ENCODE measurements at regions not wholly inside any gene's neighbourhood (a gene's known extent, or its start where the extent isn't known, plus 50 kb on each side); places are given as distances from the start of the nearest gene placed in this dataset.
A peak's percentile ranks its signal among the peaks of the same experiment; 100 is the strongest.

GRCh38 chr13:85662186-85662585 lies 137.0 kb downstream of the SLITRK6 start:
- no peak for DNase-seq

GRCh38 chr13:85661675-85662074 lies 137.5 kb downstream of the SLITRK6 start:
- DNase-seq, result no peak

GRCh38 chr13:85659493-85659892 lies 139.7 kb downstream of the SLITRK6 start:
- peak; percentile 2 for DNase-seq

- DNase-seq, result no peak
Measured at GRCh38 chr13:85657942-85658341, 141.3 kb downstream of the SLITRK6 start.

GRCh38 chr13:85655040-85655439 lies 144.2 kb downstream of the SLITRK6 start:
- no peak for DNase-seq

GRCh38 chr13:85654227-85654626 lies 145.0 kb downstream of the SLITRK6 start:
- DNase-seq, result no peak

- no peak for DNase-seq
Measured at GRCh38 chr13:85653681-85654080, 145.5 kb downstream of the SLITRK6 start.

- DNase-seq, result no peak
Measured at GRCh38 chr13:85652491-85652890, 146.7 kb downstream of the SLITRK6 start.

- DNase-seq, result no peak
Measured at GRCh38 chr13:85651440-85651839, 147.8 kb downstream of the SLITRK6 start.

GRCh38 chr13:85650613-85651012 lies 148.6 kb downstream of the SLITRK6 start:
- no peak for DNase-seq

- no peak for DNase-seq
Measured at GRCh38 chr13:85640727-85641126, 158.5 kb downstream of the SLITRK6 start.

GRCh38 chr13:85638815-85639393 lies 160.3 kb downstream of the SLITRK6 start:
- DNase-seq, result no peak

- DNase-seq, result no peak
Measured at GRCh38 chr13:85638265-85638664, 161.0 kb downstream of the SLITRK6 start.

- DNase-seq, result no peak
Measured at GRCh38 chr13:85632526-85633195, 166.6 kb downstream of the SLITRK6 start.

GRCh38 chr13:85631801-85632200 lies 167.4 kb downstream of the SLITRK6 start:
- no peak for DNase-seq

GRCh38 chr13:85626603-85627002 lies 172.6 kb downstream of the SLITRK6 start:
- DNase-seq, result no peak

GRCh38 chr13:85619321-85619720 lies 179.9 kb downstream of the SLITRK6 start:
- DNase-seq, result no peak

GRCh38 chr13:85618521-85618920 lies 180.7 kb downstream of the SLITRK6 start:
- no peak for DNase-seq

- no peak for DNase-seq
Measured at GRCh38 chr13:85616275-85616674, 182.9 kb downstream of the SLITRK6 start.

- no peak for DNase-seq
Measured at GRCh38 chr13:85615031-85615430, 184.2 kb downstream of the SLITRK6 start.

- DNase-seq, result no peak
Measured at GRCh38 chr13:85610024-85610423, 189.2 kb downstream of the SLITRK6 start.

- no peak for DNase-seq
Measured at GRCh38 chr13:85608255-85608829, 190.9 kb downstream of the SLITRK6 start.

GRCh38 chr13:85603735-85604134 lies 195.5 kb downstream of the SLITRK6 start:
- DNase-seq, result no peak

GRCh38 chr13:85601526-85601925 lies 197.7 kb downstream of the SLITRK6 start:
- no peak for DNase-seq
